ENCODE measurements at regions not wholly inside any gene's neighbourhood (a gene's known extent, or its start where the extent isn't known, plus 50 kb on each side); places are given as distances from the start of the nearest gene placed in this dataset.
"Not testable (repeated sequence)": the region's sequence is repeated elsewhere in the genome, so short reads cannot be mapped to it uniquely, and the experiment has no call there.

GRCh38 chr20:30316532-30317299 is 940.7 kb upstream of the DEFB115 start:
- not testable (repeated sequence) for TF ChIP-seq EZH2 (IDR thresholded peaks at IDR 0.05; ENCODE audit: borderline replicate concordance, low read depth, low read length, severe bottlenecking); POLR2AphosphoS5 (IDR thresholded peaks at IDR 0.05; ENCODE audit: insufficient read depth, low read depth, low read length)
